NCI-H526 treated with DMSO at 0.1 percent for 48 hours (cell line): ENCODE measurements at regions not wholly inside any gene's neighbourhood (a gene's known extent, or its start where the extent isn't known, plus 50 kb on each side); places are given as distances from the start of the nearest gene placed in this dataset.

Experiments
- DNase-seq: peaks from one replicate; lab custom pipeline; 2025; lab: John Stamatoyannopoulos, UW

DNA sequence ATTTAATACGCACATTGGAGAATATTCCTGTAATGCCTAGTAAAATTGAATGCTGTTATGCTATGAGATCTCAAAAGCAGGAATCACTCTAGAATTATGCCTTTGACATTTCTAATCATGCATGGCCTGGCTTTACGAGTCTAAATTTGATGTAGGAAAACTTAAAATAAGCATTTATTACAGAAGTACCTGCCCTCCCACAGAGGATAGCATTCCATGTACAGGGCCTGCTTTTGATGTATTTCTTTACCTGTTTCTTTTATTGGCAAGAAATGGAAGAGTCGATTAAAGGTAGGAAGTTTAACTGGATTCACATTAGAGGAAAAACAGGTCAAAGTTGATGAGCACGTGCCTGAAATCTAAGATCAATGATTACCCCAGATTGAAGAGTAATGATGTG is 219.5 kb downstream of the PCDH7 start:
- DNase-seq = no peak

DNA sequence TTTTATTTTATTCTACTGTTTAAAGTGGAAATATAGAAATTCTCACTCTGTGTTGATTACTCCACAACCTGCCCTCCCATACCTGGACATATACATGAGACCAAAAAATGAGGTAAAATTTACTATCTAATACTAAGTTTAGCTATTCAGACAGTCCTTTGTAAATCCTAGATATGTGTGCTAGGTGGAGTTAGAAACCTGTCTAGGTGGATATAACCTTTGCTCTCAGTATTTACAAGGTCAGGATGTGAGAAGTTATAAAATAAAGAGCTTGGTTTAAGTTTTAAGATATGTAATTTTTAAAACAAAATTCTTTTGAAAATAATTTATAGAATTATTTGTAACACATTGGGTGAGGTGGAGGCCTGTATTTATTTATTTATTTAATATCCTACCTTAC is 221.5 kb downstream of the PCDH7 start:
- no peak for DNase-seq

DNA sequence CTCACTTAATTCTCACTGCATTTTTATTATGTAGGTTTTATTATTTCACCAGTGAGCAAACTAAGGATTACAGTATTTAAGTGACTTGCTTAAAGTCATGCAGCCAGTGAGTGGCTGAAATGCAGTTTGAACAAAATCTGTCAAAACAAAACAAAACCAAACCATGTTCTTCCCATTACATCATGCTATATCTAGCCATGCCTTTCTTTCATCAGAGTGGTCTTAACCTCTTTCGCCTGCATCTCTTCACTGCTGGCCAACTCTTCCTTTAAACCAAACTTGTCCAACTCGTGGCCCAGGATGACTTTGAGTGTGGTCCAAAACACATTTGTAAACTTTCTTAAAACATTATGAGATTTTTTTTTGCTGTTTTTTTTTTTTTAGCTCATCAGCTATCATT is 223.2 kb downstream of the PCDH7 start:
- DNase-seq = no peak

DNA sequence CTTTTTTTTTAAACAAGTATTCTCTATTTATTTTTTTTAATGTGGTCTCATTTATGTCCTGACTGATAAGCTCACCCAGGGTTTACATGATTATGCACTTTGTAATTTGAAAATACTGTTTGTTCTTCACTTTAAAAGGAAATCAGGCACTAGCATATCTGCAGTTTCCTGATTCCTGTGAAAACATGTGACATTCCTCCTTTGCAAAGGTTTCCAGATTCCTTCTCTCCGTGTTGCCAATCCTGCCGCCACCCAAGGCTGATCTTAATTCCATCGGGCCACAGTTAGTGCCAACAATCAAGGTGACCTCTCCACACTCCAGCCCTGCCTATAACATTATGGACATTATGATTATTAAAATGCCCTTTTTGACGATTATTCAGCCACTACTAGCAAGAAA is 225.4 kb downstream of the PCDH7 start:
- DNase-seq = no peak

DNA sequence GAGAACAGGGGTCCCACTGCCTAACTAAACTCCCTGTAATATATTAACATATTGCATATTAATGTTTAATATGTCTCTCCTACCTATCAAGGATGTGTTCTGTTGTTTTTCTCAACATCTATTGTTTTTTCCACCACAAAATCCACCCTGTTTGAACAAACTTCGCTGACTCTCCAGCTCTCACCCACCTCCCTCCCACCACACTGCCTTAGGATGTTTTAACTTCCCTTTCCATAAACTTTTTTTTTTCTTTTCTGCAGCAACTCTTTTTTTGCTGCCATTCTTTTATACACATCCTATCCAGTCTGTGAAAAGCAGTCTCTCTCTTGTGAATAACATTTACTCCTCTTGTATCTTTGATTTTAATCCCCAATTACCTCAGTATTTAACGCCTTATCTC is 226.1 kb downstream of the PCDH7 start:
- DNase-seq = no peak

DNA sequence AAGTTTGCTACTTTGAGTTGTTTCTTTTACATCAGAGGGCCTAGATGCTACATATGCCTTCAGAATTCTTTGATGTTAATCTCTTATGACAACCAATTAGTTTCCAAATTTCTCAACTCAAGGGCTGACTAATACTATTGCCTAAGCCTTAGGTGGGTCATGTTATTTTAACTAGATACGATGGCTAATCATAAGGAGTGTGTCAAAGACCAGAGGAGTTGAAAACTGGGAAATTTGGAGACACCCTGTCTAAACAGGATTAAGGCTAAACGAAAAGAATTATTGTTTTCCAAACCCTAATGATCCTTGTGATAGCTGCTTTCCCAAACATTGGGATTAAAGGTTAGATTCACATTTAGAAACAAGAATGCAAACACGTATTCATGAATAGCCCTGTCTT is 228.5 kb downstream of the PCDH7 start:
- DNase-seq = no peak

DNA sequence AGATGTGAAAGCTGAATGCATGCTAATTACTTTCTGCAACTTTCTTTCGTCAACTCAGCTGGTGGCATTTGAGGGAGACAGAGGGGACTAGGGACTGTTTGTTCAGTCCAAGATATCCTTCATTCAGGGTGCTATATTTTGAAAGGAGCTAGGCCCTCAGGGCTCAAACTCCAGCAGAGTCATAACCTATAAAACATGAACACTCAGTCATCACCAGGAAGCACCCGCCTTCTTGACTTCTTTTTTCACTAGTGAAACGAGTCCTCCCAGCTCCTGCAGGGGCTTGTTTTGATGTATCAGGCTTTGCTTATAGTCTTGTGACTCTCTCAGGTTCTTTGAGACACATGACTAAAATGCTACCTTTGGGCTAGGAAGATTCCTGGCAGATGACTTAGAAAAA is 230.6 kb downstream of the PCDH7 start:
- no peak for DNase-seq

DNA sequence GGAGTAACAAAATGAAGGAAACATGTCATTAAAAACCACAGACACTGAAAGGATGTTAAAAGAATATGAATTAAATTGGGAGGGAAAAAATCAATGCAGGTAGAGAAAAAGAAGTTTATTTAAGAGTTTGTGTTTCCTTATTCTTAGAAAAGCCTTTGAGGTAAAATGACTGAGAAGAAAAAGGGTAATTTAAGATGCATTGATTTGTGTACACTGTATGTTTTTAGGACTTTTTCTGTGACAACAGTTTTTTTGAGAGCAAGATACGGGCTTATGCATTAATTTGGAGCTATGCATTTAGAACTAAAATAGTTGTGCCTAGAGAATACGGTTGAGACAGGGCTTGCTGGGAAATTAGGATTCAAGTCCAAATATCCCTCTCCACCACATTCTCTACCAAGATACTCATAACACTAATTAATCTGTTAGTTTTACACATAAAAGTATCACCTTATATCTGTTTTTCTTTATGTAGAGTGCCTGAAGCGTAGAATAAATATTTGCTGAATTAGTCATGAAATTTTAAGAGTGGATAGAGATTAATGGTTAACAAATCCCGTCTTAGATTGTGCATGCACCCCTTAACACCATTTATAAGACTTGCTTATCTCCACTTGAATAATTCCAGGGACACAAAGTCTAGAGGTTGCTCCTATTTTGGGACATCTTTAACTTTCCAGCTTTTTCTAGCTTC is 232.5 kb downstream of the PCDH7 start:
- no peak for DNase-seq

DNA sequence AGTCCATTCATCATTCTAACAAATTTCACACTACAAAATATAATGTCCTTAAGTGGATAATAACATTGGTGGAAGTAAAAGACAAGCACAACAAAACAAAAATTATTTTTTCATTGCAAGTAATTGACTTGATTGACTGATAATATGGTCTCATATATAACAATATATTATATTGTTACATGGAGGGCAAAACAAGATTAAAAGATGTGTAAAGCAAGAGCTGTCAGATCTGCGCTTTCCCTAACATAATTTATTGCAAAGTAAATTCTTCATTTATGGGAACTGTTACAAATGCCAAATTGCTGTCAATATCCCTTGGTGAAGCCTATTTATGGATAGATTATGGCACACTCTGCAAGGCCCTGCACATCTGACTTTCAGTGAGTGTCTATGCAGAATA is 233.6 kb downstream of the PCDH7 start:
- no peak for DNase-seq

DNA sequence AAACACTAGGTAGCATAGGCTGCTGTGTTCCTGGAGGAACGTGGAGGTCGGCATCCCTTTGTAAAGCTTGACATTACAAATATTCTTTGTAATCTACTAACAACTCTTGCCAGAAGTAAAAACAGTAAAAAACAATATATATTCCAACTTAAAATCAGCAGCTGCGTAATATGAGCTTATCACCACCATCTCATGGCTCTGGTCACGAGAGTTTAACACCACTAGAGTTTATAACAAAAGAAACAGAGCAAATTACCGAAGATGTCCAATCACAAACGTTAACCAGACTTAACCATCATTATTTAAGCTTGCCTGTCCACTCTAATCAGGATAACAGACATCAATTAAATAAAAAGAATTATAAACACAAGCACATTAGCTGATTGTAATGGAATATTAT is 236.7 kb downstream of the PCDH7 start:
- DNase-seq = no peak

DNA sequence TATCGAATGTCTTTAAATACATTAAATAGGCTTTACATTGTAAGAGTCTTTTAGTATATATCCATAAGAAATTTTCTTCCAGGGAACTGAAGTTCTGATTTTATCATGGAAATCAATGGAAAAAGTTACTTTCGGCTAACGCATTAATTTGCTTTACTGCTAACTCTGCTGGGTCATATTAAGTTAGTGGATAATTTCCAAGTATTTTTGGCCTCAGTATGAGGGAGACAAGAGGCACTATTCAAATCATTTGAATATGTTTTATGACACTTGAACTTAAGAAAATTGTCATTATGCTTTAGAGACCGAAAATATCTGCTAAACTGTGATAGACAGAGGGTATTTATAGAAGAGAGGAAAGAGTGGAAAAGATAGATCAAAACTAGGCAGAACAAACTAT is 237.5 kb downstream of the PCDH7 start:
- no peak for DNase-seq

DNA sequence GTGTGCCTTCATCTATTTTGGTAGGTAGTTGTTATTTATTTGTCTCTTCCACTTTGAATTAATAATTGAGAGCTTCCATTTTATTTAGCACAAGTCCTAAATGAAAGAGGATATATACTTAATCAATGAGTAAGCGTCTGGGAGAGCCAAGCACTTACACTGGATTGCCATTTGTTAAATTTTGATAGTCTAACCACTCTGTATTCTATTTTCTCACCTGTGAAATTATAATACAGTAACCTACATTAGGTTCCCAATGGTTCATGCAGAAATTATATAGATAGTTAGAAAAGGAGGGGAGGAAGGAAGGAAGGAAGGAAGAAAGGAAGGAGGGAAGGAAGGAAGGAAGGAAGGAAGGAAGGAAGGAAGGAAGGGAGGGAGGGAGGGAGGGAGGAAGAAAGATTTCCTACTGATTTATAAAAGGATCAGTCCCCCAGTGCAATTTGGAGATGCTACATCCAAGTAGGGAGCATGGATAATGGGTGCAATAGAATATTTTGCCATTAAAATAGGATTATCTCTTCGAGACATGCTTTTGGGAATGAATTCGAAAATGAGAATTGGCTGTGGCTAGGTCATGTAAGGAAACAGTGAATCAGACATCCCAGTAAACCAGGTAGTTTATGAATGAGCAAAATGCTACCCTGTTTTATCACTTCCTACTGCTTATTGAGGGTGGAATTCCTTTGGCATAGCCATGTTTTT is 239.8 kb downstream of the PCDH7 start:
- no peak for DNase-seq

DNA sequence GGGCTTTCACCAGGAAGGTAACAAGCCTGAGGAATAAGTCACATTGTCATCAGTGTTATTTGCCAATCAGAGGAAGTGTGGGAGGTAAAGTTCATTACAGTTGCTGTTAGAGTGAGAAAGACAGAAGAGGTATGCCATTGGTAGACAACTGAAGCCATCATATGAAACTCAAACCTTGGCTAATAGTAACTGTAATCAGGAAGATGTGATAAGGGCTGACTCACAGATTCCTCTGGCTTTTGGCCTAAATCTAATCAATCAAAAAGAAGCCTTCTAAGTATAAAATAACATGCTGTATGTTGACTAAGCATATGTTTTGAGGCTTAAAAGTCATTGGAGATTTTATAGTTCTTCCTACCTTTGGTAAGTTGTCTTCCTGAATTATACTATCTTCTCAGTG is 242.8 kb downstream of the PCDH7 start:
- no peak for DNase-seq

DNA sequence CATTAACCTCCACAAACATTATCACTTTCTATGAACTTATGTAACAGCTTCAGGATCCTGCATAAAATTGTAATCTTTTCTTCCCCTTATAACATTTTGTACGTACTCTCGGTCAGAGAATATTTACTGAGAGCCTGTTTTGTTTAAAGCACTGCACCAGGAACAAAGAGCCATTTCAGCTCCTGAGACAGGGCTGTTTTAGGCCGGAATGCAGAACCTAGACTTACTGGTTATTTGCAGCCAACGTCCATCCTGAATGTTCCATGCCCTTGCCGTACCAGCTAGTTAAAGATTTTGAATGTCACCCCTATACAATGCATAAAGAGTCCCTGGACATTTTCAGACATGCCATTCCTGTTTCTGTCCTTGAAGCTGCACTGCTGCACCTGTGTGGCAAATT is 248.8 kb downstream of the PCDH7 start:
- DNase-seq = peak; percentile 75

DNA sequence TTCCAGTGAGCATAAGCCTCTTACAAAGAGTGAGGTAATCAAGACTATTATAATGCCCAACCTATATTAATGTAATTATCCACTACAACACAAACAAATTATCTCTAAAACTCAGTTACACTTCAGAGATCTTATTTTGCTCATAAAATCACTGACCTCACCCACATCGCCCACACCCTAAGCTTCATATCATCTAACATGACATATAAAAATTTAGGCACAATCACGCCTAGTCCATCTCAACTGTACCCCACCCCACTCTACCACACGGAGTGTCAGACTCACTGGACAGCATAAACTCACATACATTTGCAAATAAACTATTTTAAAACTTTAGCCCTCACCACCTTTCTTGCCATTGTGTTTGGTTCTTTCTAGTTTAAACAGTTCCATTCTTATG is 252.4 kb downstream of the PCDH7 start:
- no peak for DNase-seq

DNA sequence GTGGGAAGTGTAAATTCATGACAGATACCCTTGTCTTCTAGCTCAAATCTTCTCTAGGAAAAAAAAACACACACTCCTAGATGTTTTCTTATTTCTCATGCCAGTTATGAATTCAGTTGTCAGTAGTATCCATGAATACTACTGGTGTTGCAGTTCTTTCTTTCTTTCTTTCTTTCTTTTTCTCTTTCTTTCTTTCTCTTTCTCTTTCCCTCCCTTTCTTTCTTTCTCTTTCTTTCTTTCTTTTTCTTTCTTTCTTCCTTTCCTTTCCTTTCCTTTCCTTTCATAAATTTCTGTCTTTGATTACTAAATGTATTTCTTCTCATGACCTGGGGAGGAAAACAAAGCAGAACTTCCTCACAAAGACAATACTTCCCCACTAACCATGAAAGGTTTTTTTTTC is 253.8 kb downstream of the PCDH7 start:
- DNase-seq = no peak

DNA sequence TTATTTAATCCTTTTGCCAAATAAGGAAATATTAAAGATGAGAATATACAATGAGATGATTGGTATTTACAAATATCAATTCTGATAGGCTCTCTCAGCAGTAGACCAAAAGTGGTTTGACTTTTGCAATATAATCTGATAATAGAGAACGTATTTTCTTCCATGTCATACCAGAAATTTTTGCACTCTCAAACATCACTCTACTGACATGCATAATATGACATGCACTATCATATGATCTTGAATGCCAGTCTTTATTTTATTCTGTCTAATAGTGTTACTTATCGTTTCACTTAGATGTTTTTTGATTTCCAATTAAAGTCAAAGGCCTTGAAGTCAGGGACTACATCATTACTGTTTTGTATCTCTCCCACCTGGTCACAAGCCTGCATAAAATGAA is 259.2 kb downstream of the PCDH7 start:
- no peak for DNase-seq

DNA sequence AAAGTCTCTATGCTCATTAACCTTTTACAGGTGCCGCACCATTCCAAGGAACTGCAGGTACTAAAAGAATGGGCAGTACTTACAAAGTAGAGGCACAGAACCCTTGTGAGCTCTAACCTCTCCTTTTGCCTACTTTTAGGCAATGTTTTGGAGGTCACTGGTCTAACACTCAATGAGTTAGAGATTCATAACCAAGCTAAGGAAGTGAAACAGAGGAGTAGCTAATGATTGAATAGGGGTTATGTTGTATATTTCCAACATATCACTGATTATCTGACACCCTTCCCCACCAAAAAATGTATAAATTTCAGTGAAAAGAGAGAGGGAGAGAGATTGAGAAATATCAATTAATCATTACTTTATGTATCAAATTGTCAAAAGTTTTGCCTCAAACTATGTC is 269.3 kb downstream of the PCDH7 start:
- no peak for DNase-seq

DNA sequence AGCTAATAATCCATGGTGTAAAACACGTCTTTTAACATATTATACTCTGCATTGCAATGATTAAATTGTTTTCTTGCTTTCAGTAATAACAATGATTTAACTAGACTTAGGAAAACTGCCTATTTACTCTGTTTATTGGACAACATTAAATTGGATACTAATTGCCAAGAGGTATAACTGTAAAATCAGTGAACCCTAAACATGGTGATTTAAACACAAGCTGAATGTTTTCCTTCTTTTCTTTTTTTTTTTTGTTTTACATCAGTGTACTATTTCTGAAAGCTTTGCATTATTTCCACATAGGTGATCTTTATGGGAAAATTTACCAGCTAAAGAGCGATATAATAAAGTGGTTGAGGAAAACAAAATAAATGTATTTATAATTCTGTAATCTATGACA is 276.7 kb downstream of the PCDH7 start:
- no peak for DNase-seq

DNA sequence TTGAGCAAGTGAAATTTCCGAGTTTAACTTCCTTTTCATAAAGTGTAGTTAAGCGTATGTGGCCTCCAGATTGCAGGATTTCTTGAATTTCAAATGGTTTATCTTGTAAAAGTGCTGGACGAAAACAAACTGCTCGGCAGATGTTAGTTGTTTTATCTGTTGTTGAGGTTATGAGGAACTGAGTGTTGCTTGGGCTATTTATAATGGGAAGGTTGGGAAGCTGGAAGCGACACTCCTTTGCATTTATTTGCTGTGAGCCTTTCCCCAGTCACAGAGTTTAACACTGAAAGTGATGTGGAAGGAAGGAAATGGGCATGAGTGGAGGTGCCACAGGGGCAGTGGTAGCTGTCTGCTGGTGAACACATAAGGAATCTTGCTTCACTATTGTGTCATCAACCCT is 284.9 kb downstream of the PCDH7 start:
- no peak for DNase-seq

DNA sequence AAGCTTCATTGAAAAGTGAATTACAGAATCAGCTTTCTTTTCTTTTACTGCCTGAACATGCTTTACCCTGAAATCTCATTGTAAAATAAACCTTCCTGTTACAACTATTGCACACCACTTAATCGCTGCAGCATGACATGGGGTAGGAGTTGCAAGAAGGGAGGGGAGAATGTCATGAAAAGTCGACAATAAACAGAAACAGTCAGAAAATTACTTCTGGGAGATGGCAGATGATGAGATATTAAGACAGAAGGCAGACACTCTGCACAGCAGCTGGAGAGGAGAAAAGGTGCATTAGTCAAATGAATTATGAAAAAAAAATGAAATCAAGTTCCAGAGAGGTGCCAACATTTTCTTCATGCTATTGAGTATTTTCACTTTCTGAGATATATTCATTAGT is 287.7 kb downstream of the PCDH7 start:
- no peak for DNase-seq

DNA sequence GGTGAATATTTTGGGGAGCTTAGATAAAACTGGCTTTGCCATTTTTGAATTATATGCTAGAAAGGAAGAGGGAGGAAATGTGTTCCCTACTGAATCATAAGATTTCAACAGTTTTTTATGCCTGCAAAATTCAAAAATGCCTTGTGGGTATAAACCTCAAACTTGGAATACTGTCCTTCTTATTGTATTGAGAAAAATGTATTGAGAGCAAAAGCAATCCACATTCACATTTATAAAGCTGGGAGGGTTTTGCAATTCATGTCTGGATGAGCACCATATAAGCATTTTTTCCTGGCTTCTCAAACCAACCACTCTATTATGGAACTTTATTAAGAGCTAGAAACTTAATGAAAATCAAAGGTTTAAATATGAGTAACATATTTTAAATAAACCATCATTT is 289.8 kb downstream of the PCDH7 start:
- DNase-seq = no peak

DNA sequence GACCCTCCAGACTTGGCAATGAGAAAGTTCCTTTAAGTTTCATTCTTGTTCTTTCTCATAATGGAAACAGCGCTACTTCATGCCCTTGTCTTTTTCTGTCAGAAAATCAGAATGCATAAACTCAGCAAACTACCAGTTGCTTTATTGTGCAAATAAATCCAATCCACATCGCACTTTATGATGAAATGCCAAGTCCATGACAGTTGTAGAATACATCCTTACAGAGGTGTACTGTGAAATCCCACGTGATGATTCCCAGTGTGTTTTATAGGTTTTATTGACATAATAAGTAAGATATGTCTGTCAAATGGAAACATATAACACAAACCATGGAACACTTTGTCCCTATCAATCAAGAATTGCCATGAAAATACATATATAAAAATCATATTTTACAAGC is 295.0 kb downstream of the PCDH7 start:
- no peak for DNase-seq
